B cell (primary cell): ENCODE measurements at regions not wholly inside any gene's neighbourhood (a gene's known extent, or its start where the extent isn't known, plus 50 kb on each side); places are given as distances from the start of the nearest gene placed in this dataset.

ENCODE experiments used
- CTCF ChIP-seq: fragments of 200-600 bp; IDR thresholded peaks from one replicate; pipeline ENCODE4 v1.8.0; 2022; ENCODE audit warnings: antibody characterized with exemption, mild to moderate bottlenecking
- EZH2 ChIP-seq: IDR thresholded peaks from 2 replicates; pipeline ENCODE4 v1.6.1; 2012; ENCODE audit warnings: borderline replicate concordance, low read depth, mild to moderate bottlenecking, moderate library complexity, low read length; ENCODE audit not compliant: insufficient read depth, poor library complexity, severe bottlenecking

DNA sequence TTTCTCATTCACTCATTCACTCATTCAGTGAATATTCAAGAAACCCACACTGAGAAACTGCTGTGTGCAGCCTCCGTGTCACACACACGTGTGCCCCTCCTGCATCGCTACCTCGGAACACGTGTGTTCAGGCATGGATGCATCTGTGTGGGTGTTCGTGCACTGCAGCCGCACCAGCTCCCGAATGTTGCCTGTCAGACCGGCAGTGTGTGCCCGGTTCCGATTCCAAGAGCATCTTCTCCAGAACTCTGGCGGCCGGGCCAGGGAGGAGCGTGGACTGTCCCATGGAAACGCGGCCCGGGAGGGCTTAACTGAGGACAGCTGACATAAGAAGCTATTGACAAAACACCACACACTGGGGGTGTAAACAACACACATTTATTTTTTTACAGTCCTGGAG is 216.0 kb downstream of the DLL1 start:
- TF ChIP-seq CTCF = no peak
- TF ChIP-seq EZH2 = no peak
